LNCaP clone FGC (cell line): ENCODE measurements at regions not wholly inside any gene's neighbourhood (a gene's known extent, or its start where the extent isn't known, plus 50 kb on each side); places are given as distances from the start of the nearest gene placed in this dataset.
"Not testable (repeated sequence)": the region's sequence is repeated elsewhere in the genome, so short reads cannot be mapped to it uniquely, and the experiment has no call there.

Source experiments
- DNase-seq: peaks from one replicate; pipeline ENCODE4 v3.0.0-alpha.2; 2011; ENCODE audit warnings: low read depth
- H3K4me3 ChIP-seq: 2 replicates; pipeline ENCODE4 v1.5.1; 2011; ENCODE audit warnings: mild to moderate bottlenecking, low read depth, low read length, control low read depth
- TF ChIP-seq, protein P1 (sequence below): IDR thresholded peaks from 2 replicates; pipeline ENCODE4 v1.5.1; 2012; ENCODE audit warnings: mild to moderate bottlenecking; ENCODE audit not compliant: control insufficient read depth, insufficient read depth; ENCODE audit errors: extremely low read depth

DNA sequence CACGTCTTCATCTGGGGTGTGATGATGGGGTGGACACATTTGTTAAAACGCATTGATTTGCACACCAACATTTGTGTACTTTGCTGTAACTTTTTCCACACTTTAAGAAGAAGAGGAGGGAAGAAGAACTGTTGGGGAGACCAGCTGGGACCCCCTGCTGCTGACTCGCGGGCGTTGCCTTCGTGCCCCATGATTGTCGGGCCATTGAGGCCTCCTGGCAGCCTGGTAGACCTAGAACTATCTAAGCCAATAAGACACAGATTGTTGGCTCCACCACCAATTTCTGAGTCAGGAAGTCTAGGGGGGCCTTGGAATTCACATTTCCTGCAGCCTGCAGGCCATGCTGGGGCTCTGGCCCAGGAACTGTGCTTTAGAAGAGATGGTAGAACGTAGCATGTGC is 105.5 kb downstream of the TNFRSF13B start:
- no peak for DNase-seq
- TF ChIP-seq, protein P1, sequence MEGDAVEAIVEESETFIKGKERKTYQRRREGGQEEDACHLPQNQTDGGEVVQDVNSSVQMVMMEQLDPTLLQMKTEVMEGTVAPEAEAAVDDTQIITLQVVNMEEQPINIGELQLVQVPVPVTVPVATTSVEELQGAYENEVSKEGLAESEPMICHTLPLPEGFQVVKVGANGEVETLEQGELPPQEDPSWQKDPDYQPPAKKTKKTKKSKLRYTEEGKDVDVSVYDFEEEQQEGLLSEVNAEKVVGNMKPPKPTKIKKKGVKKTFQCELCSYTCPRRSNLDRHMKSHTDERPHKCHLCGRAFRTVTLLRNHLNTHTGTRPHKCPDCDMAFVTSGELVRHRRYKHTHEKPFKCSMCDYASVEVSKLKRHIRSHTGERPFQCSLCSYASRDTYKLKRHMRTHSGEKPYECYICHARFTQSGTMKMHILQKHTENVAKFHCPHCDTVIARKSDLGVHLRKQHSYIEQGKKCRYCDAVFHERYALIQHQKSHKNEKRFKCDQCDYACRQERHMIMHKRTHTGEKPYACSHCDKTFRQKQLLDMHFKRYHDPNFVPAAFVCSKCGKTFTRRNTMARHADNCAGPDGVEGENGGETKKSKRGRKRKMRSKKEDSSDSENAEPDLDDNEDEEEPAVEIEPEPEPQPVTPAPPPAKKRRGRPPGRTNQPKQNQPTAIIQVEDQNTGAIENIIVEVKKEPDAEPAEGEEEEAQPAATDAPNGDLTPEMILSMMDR: no peak
- H3K4me3 ChIP-seq: no peak overlapping the region

DNA sequence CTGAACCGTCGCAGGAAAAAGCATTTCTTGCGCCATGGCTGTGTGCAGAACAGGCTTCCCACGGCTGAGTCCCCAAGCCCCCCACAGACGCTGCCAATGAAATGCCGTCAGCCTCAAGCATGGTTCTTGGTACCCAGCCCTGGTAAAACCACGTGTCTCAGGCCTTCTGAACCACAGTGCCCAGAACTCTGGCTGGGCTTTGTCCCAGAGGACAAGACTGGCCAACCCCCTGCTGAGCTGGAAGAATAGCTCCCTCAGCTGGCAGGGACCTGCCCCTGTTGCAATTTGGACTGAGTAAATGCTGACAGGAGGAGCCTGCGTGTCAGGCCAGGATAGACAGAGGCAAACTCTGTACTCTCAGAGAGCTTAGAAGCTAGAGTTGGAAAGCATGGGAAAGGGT is 106.2 kb downstream of the TNFRSF13B start:
- not testable (repeated sequence) for DNase-seq, H3K4me3 ChIP-seq

DNA sequence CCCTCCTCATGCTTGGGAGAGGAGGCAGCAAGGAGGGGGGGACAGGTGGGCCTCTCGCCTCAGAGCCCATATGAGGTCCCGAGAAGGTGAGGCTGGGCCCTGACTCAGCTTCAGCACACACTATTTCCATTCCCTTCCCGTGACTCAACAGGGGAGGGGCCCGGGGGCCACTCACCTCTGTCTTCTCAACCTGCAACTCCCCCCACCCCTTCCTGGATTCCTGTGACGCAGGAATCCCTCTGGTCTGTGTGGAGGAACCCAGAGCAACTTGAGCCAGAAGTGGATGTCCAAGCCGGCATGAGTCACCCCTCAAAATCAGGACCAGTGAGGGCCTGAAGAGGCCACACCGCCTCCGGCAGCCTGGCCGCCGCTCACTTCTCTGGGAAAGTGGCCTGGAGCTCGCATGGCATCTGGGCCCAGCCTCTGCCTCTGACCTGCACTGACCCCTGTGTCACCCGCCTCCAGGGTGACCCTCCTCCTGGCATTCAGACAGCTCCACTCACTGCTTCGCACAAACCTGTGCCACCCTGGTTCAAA is 106.8 kb downstream of the TNFRSF13B start:
- H3K4me3 ChIP-seq, DNase-seq: not testable (repeated sequence)

DNA sequence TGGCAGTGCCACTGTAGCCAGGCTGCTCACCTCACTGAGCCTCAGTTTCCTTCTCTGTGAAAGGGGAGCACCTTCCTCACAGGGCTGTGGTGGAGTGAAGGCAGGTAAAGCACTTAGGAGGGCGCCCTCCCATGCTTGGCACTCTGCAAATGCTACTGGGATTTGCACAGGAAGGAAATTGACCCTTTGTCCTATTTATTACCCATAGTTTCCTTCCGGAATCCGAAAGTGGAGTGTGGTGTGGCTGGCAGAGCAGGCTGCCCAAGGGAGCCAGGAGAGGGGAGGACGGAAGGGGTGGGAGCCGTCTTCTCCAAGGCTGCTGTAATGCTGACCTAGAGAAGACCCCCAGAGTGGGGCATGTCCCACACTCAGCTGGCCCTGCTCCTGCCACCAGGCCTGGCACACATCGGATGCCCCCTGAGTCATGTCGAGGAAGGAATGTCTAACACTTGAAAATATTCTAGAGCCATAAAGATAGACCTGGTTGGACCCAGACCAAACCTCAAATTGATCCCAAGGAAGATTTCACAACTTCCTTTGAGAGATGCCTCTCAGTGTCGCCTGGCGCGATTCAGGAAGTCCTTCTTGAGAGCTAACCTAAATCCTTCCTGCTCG is 107.3 kb downstream of the TNFRSF13B start:
- DNase-seq, H3K4me3 ChIP-seq: not testable (repeated sequence)

DNA sequence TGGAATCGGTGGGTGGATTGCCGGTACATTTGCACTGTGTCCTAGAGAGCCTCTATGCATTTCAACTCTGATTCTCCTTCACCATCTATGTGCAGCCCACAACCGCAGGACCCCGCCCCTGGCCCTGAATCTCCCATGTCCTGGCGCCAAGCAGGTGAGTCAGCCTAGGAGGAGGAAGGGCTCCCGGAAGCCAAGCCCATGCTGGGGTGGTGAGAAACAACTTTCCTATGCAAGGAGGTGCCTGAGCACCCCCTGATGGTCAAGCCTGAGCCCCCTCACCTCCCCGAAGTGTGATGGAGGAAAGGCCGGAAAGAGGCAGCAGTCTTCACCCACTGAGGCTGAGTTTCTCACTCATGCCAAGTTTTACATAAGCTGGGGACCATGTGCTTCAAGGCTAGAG is 110.8 kb downstream of the TNFRSF13B start:
- H3K4me3 ChIP-seq, DNase-seq: not testable (repeated sequence)

DNA sequence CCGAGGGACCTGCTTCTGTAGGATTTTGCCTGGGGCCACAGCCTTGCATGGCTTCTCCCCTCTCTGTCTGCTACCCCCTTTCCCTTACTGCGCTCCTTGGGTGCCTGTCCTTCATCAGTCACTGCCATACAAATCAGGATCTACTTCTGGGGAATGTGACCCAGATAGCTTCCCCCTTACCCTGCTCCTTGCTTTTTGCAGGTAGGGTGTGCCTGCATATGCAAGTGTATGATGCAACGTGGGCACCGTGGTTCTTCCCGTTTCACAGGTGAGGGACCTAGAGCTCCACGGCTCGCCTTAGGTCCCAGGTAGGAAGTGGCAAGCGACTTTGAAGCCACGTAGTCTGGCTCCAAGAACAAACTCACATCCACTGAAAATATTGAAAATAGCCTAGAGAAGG is 111.5 kb downstream of the TNFRSF13B start:
- DNase-seq: not testable (repeated sequence)

DNA sequence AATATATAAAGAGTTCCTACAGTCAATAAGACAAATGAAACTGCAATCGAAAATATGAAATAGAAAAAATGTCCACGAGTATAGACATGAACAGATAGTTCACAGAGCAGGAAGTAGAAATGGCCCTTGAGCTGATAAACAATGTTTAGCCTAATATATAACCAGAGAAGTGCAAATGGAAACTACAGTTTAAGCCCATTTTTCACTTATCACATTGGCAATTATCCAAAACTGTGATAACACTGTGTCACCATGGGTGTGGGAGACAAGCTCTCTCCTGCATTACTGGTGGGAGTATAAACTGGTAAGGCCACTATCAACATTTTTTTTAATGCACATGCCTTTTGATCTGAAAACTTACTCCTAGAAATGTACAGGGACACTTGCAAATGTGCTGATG is 112.4 kb downstream of the TNFRSF13B start:
- not testable (repeated sequence) for H3K4me3 ChIP-seq, DNase-seq

More for the DNA sequence above, 111.5 kb downstream of the TNFRSF13B start:
- not testable (repeated sequence) for H3K4me3 ChIP-seq

DNA sequence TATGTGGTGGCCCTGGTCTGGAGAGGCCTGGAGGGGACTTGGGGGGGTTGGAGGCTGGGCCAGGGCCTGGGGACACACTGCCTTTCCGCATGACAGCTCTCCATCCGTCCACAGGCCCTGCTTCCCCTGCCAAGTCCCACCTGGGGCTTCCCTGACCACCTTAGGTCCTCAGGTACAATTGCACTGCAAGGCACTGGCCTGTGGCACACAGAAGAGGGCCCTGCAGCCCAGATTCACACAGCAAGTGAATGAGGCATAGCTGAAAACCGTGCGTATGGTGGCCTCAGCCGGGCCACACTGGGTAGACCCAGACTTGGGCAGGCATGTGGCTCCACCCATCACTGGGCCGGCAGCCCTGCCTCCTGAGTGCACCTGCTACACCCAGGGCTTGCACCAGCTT is 114.2 kb downstream of the TNFRSF13B start:
- H3K4me3 ChIP-seq, DNase-seq: not testable (repeated sequence)

DNA sequence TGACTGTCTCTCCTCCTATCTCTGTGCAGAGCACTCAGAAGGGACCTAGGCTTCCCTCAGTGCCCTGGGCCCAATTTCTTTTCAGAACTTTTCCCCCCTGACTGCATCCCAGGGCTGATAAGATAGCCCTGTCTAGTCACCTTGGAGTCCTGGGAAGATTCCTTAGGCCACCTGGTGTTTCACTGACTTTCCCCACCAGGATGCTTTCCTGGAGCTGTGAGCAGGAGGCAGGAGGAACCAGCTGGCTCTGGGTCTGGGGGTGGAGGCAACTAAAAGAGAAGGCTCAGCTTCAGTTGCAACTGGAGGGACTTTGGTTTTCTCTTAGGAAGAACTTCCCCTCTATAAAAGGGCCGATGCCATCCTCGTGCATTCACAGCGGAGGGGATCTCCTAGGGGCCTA is 115.1 kb downstream of the TNFRSF13B start:
- H3K4me3 ChIP-seq, DNase-seq: not testable (repeated sequence)

DNA sequence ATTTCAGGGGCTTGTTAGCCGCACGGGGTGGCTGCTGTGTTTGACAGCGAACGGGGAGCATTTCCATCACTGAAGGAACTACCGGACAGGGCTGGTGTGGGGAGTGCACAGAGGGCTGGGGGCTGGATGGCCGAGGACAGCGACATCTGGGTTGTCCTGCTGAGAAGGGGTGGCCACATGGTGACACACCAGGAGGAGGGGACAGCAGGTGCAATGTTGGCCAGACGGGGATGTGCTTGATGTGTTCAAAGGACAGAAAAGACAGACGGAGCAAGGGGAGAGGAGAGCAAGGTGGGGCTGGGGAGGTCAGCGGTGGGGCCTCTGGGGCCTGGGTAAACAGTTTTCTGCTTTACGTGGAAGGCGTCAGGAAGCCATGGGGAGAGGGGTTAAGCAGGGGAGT is 115.7 kb downstream of the TNFRSF13B start:
- not testable (repeated sequence) for DNase-seq, H3K4me3 ChIP-seq

DNA sequence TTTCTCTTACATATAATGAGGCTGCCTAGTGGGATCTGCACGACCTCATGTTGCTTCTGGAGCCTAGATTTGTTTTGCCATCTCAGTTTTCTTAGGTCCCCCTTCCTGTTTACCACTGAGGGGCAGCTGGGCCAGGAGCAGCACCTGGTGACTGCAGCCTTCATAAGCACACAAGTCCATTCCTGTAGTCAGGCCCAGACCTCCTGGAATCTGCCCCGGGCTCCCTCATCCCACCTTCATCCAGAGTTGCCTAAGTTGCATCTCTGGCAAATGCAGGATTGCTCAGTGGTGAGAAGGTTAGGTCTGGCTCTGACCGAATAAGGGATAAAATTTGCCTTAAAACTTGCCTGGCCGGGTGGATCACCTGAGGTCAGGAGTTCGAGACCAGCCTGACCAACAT is 117.3 kb downstream of the TNFRSF13B start:
- DNase-seq, H3K4me3 ChIP-seq: not testable (repeated sequence)

DNA sequence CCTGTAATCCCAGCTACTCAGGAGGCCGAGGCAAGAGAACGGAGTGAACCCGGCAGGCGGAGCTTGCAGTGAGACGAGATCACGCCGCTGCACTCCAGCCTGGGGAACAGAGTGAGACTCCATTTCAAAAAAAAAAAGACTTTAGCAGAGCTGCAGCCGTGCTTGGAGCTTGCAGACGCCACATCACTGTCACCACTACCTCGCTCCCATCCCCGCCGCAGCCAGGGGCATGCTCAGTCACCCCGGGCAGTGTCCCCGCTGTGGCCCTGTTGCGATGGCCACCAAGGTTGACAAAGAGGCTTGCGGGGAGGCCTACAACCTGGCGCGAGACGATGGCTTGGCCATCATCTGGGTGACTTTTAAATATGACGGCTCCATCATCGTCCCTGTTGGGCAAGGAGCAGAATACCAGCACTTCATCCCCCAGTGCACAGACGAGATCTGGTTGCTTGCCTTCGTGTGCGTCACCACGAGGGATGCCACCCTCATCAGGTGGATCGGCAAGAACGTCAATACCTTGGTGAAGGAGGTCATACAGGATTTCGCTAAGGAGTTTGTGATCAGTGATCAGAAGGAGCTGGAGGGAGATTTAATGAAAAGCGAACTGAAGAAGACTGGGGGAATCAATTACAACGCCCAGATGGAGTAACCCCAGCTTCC is 118.1 kb downstream of the TNFRSF13B start:
- DNase-seq: no peak
- H3K4me3 ChIP-seq: no peak overlapping the region
- TF ChIP-seq, protein P1: no peak

DNA sequence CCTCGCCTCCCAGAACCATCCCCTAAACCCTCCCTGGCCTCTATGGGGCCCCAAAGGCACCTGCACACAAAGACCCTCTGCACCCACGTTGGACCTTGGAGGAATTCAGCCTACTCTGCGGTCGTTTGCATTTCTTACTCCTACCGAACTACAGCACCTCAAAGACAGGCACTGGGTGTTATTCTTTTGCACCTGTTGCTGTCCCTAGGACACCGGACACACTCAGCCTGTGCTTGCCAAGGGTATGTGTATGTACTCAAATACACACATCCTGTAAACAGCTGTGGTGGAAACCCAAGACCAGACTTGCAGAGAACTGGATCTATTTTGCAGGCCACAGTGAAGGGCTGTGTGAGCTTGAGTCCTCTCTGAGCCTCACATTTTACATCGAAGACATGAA is 122.1 kb downstream of the TNFRSF13B start:
- not testable (repeated sequence) for DNase-seq, H3K4me3 ChIP-seq

DNA sequence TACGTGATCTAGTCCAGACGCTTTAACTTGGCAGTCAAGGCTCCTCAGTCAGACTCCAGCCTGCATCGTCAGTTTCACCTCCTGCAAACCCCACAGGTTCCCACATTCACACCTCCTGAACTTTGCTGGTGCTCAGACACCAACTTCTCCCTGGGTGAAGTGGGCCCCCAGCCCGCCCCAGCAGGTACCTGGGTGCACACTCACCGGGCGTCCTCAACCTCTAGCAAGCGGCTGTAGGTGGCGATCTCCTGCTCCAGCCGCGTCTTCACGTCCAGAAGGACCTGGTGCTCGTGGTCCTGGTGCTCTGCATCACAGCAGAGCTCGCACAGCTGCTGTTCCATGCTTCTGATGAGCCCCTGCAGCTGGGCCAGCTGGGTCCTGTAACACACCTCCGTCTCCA is 122.9 kb downstream of the TNFRSF13B start:
- H3K4me3 ChIP-seq, DNase-seq: not testable (repeated sequence)

DNA sequence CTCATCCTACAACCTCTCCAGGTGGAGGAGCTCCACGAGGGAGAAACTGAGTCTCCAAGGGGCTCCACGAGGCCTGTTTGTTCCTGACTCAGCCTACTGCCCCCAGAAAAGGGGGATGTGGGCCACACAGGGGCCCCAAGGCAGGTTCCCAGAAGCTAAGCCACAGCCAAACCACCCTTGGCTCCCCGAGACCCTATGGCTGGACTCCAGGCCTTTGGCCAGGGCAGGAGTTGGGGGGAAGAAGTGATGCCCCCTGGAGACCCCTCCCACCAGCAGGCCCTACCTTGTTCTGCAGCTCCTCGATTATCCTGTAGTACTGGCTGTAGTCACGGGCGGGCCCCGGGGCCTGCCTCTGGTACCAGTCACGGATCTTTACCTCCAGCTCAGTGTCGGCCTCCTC is 126.8 kb downstream of the TNFRSF13B start:
- not testable (repeated sequence) for H3K4me3 ChIP-seq, DNase-seq

DNA sequence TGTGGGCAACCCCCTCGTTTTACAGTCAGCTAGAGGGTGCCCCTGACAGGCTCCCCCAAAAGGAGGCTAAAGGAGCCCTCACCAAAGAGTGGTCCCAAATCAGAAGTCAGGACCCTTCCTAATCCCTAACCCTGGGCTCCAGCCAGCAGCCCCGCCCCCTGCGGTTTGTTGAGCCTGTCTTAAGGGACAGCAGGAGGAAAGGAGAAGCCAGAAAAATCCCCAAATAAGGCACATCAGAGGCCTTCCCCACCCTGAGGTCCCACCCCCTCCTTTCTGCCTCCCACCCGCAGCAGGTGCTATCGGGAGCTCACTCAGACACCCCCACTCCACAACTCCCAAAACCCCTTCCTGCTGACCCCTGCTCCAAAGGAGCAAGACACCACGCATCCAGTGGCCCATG is 127.2 kb downstream of the TNFRSF13B start:
- not testable (repeated sequence) for H3K4me3 ChIP-seq, DNase-seq

DNA sequence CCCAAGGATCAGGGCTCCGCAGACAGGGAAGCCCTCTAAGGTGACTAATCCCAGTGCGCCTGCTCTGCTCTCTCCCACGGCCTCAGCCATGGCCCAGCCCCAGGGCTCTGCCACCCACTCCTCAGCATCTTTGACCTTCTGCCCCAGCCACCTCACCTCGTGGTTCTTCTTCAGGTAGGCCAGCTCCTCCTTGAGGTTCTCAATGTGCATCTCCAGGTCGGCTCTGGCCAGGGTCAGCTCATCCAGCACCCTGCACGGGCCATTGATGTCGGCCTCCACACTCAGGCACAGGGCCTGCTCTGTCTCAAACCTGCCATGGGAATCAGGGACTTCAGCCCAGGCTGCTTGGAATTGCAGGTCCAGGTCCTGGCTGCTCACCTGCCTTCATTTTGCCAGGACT is 128.4 kb downstream of the TNFRSF13B start:
- not testable (repeated sequence) for DNase-seq, H3K4me3 ChIP-seq
